ENCODE measurements at regions not wholly inside any gene's neighbourhood (a gene's known extent, or its start where the extent isn't known, plus 50 kb on each side); places are given as distances from the start of the nearest gene placed in this dataset.
A peak's percentile ranks its signal among the peaks of the same experiment; 100 is the strongest.

GRCh38 chr6:2496291-2496690 is 250.9 kb upstream of the GMDS start:
- no peaks in the 10 kb centered on the region for H3K4me1 ChIP-seq
- no peak for DNase-seq
- no peak overlapping the region for H3K9ac ChIP-seq (ENCODE audit: low read depth in 2 of 2, low read length in 2 of 2)
- intact Hi-C loops (cut with DNase I) = no loop called here
- no peaks in the 10 kb centered on the region for H3K36me3 ChIP-seq
- H3K27ac ChIP-seq = no peak overlapping the region
- H3K9me3 ChIP-seq = no peaks in the 10 kb centered on the region
- no peak for TF ChIP-seq CTCF (IDR thresholded peaks at IDR 0.05)
- no peaks in the 10 kb centered on the region for H3K27me3 ChIP-seq
- H3K4me3 ChIP-seq = no peak overlapping the region

DNA sequence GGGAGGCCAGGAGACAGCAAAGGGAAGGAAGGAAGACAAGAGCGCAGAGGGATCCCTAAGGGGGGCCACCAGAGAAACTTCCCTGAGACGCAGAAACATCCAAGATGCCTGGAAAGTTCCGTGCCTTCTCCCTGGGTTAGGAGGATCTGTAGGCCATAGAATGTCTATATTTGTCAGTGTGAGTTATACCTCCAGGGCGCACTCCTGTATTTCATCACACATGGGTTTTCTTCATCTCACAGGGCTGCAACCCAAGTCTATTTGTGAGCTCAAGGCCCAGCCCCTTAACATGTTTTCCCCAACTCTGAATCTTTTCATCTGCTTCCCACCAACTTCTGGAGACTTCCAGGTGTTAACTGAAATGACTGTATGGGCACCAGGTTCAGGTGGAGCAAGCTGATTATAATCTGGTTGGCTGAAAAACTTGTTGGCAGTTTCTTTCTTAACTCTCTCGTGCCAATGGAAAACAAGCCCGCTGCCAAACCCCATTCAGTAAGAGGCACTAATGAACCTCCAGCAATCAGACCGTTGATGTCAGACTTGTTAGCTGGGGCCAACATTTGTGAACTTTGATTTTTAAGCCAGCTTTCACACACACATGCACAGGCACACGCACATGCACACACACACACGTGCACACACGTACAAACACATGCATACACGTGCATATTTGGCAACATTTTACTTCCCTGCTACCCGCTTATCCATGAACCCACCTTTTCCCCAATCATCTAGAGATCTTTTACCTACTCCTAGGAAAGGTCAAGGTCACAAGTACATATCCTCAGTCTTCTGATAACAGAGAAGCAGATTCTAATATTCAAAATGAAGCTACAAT is 247.5 kb upstream of the GMDS start:
- intact Hi-C loops (cut with DNase I) = no loop called here

GRCh38 chr6:2491137-2491536 is 245.7 kb upstream of the GMDS start:
- no peak overlapping the region for H3K27ac ChIP-seq
- H3K36me3 ChIP-seq = no peaks in the 10 kb centered on the region
- H3K4me1 ChIP-seq = no peaks in the 10 kb centered on the region
- no peaks in the 10 kb centered on the region for H3K27me3 ChIP-seq
- no peak for DNase-seq
- no peak for TF ChIP-seq CTCF (IDR thresholded peaks at IDR 0.05)
- no peak overlapping the region for H3K4me3 ChIP-seq
- H3K9ac ChIP-seq (ENCODE audit: low read depth in 2 of 2, low read length in 2 of 2) = no peak overlapping the region
- no peaks in the 10 kb centered on the region for H3K9me3 ChIP-seq
- intact Hi-C loops (cut with DNase I) = no loop called here

More for the DNA sequence above, 247.5 kb upstream of the GMDS start:
- Histone ChIP-seq H3K9me3 (no peaks in the 10 kb centered on the region), H3K36me3 (no peaks in the 10 kb centered on the region), H3K9ac (ENCODE audit: low read depth in 2 of 2, low read length in 2 of 2) (no peak overlapping the region), H3K27me3 (no peaks in the 10 kb centered on the region), H3K27ac (no peak overlapping the region), H3K4me3 (no peak overlapping the region), H3K4me1 (no peaks in the 10 kb centered on the region)
- TF ChIP-seq CTCF (IDR thresholded peaks at IDR 0.05) = no peak
- DNase-seq = no peak

DNA sequence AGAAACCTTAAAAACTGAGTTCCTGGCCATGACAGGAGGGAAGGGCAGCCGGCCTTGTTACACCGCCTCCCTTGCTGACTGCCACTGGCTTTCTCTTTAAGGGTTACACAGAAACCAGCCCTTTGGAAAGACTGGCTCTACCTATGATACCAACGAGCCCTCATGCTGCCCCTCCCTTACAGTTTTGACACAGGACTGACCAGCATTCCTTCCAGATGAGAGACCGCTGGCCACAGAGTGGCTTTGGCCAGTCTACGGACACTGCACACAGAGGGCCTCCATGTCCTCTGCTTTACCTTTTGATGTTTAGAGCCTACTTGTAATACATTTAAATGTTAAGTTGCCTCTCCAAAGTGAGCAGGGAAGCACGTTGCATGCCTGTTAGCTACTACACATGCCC is 243.2 kb upstream of the GMDS start:
- intact Hi-C loops (cut with DNase I) = no loop called here
- no peaks in the 10 kb centered on the region for H3K27me3 ChIP-seq
- no peak overlapping the region for H3K27ac ChIP-seq
- H3K36me3 ChIP-seq = no peaks in the 10 kb centered on the region
- TF ChIP-seq CTCF (IDR thresholded peaks at IDR 0.05) = no peak
- no peaks in the 10 kb centered on the region for H3K4me1 ChIP-seq
- no peak overlapping the region for H3K4me3 ChIP-seq
- no peak overlapping the region for H3K9ac ChIP-seq (ENCODE audit: low read depth in 2 of 2, low read length in 2 of 2)
- no peaks in the 10 kb centered on the region for H3K9me3 ChIP-seq
- no peak for DNase-seq

GRCh38 chr6:2485116-2485515 is 239.7 kb upstream of the GMDS start:
- Histone ChIP-seq H3K4me3 (no peak overlapping the region), H3K9me3 (no peaks in the 10 kb centered on the region), H3K4me1 (no peaks in the 10 kb centered on the region), H3K9ac (ENCODE audit: low read depth in 2 of 2, low read length in 2 of 2) (no peak overlapping the region), H3K36me3 (no peaks in the 10 kb centered on the region), H3K27me3 (no peaks in the 10 kb centered on the region), H3K27ac (no peak overlapping the region)
- peak; percentile 25 for DNase-seq
- no peak for TF ChIP-seq CTCF (IDR thresholded peaks at IDR 0.05)
- intact Hi-C loops (cut with DNase I) = no loop called here
